AG04449 (cell line): ENCODE measurements at regions not wholly inside any gene's neighbourhood (a gene's known extent, or its start where the extent isn't known, plus 50 kb on each side); places are given as distances from the start of the nearest gene placed in this dataset.

Source experiments
- CTCF ChIA-PET: fragments of 350-600 bp; formaldehyde crosslinking; extraction: SDS; loops from one replicate; lab custom pipeline; 2021; ENCODE audit warnings: antibody characterized with exemption; lab: Yijun Ruan, JAX
- POLR2A ChIA-PET: fragments of 400-600, 350-600 bp; formaldehyde crosslinking; extraction: SDS; loops from one replicate; lab custom pipeline; 2020; ENCODE audit warnings: antibody characterized with exemption, inconsistent platforms; lab: Yijun Ruan, JAX
- DNase-seq: peaks from one replicate; pipeline ENCODE4 v3.0.0-alpha.2; 2010; ENCODE audit warnings: low read depth, low spot score
- H3K4me3 ChIP-seq: 2 replicates; pipeline ENCODE4 v1.5.1; 2011; ENCODE audit warnings: low read depth, mild to moderate bottlenecking, control low read depth, low read length
- TF ChIP-seq, protein P1 (sequence below): IDR thresholded peaks from one replicate; pipeline ENCODE4 v1.5.1; 2011; ENCODE audit warnings: mild to moderate bottlenecking, moderate library complexity, low read length, control low read depth, inconsistent platforms; ENCODE audit not compliant: insufficient read depth; ENCODE audit errors: missing control alignments

DNA sequence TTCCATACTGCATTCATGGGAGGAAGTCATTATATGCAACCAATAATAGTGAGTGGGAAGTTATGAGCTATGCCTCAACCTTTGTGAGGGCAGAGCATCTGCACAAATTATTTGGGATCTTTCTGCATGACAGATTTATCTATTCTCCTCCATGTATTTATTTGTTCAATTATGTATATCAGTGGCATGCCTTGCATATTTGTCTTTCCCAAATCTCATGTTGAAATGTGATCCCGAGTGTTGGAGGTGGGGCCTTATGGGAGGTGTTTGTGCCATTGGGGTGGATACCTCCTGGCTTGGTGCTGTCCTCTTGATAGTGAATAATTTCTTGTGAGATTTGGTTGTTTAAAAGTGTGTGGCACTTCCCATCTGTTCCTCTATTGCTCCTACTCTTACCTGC lies 1246.0 kb upstream of the CITED2 start:
- TF ChIP-seq, protein P1, sequence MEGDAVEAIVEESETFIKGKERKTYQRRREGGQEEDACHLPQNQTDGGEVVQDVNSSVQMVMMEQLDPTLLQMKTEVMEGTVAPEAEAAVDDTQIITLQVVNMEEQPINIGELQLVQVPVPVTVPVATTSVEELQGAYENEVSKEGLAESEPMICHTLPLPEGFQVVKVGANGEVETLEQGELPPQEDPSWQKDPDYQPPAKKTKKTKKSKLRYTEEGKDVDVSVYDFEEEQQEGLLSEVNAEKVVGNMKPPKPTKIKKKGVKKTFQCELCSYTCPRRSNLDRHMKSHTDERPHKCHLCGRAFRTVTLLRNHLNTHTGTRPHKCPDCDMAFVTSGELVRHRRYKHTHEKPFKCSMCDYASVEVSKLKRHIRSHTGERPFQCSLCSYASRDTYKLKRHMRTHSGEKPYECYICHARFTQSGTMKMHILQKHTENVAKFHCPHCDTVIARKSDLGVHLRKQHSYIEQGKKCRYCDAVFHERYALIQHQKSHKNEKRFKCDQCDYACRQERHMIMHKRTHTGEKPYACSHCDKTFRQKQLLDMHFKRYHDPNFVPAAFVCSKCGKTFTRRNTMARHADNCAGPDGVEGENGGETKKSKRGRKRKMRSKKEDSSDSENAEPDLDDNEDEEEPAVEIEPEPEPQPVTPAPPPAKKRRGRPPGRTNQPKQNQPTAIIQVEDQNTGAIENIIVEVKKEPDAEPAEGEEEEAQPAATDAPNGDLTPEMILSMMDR: no peak
- no peak for DNase-seq
- POLR2A ChIA-PET: interaction anchor here (0.6 kb wide), 1 partner anchor 48 kb away, joined by 3 read pairs; no protein-coding TSS in a partner anchor
- no peak overlapping the region for H3K4me3 ChIP-seq
- CTCF ChIA-PET: no interaction called here

DNA sequence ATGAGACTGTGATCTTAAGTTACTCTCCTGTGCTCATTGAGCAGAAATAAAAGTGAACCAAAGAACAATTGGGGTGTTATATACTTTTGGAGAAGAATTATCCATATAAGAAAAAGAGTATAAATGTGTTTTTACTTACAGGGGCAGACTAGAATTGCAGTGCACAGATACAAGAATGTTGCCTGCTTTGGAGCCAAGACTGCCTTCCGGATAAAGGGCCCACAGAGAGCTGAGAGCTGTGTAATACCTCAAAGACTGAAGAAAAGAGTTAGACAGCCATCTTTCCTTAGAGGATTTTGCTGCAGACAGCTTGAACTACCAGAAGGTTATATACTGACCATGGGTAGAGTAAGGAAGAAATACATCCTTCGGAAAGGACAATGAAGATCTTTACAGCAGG lies 1235.5 kb upstream of the CITED2 start:
- H3K4me3 ChIP-seq: no peak overlapping the region
- TF ChIP-seq, protein P1: no peak
- POLR2A ChIA-PET: no interaction called here
- CTCF ChIA-PET: no interaction called here
- no peak for DNase-seq

DNA sequence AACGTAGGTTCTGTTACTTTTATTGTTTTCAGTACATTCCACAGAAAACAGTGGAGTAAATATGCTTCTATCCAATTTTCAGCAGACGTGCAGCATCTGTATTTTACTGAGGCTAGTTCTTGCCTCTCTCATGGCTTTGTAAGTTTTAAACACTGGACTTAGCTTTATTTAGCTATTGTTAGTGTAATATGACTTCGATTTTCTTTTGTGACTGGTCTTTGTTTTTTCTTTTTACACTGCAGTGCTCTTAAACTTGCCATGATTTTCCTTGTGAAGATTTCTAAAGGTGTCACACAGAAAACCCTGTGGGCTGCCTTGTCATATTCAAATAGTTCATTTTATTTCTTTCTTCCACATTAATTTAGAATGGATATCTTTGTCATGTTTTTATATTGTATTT lies 1234.9 kb upstream of the CITED2 start:
- ChIA-PET CTCF (no interaction called here), POLR2A (no interaction called here)
- TF ChIP-seq, protein P1: no peak
- DNase-seq: no peak
- no peak overlapping the region for H3K4me3 ChIP-seq

DNA sequence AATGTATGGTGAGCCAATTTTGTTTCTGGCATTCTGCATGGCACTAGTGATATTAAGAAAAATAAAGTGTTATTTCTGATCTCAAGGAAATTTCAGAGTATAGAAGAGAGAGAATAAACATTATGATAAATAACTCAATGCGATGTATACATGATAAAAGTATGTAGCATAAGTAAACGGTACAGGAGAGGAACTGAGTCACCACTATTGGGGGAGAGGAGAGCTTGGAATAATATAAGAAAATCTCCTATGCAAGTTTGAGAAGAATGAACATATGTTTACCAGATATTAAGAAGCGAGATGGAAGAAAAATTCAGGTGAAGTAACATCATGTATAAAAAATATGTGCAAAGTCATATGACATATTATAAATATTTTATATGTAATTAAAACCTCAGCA lies 1230.3 kb upstream of the CITED2 start:
- ChIA-PET POLR2A (no interaction called here), CTCF (no interaction called here)
- no peak for DNase-seq
- TF ChIP-seq, protein P1: no peak
- H3K4me3 ChIP-seq: no peak overlapping the region

DNA sequence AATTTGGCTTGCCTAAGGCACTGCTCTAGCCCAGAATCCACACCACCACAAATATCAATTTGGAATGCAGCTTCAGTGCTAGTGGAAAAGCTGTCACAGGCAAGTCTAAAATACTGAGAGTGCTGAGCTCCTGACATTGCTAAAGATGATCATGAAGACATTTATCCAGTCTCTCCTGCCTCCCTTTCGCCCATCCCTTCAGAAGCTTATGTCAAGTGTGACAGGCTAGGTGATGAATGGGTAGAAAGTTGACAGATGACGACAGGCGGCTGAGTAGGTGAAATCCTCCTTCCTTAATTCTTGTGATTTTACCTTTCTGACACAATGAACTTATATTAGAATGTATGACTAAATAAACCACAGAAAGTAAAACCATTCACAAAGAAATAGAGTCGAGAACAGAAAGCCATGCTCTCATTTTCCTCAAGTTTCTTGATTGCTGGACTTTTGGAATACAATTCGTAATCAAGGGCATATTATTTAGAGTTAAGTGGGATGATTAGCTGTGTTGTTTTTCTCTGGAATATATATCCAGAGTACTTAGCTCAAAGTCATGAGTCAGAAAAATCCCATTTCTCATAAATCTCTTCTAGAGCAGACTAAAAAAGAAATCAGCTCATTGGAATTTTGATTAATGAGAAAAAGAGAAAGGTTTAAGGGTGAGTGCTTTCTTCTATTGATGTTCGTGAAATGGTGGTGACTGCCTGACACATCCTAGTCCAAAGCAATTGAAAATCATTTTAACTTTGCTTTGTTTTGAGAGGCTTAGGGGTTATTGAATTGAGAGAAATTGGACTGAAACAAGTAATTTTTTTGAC lies 1228.2 kb upstream of the CITED2 start:
- no peak for DNase-seq
- H3K4me3 ChIP-seq: no peak overlapping the region
- TF ChIP-seq, protein P1: no peak
- ChIA-PET CTCF (interaction anchor here (1.0 to 1.3 kb wide), 3 partner anchors 9 to 45 kb away, joined by 3 read pairs; no protein-coding TSS in a partner anchor), POLR2A (no interaction called here)

DNA sequence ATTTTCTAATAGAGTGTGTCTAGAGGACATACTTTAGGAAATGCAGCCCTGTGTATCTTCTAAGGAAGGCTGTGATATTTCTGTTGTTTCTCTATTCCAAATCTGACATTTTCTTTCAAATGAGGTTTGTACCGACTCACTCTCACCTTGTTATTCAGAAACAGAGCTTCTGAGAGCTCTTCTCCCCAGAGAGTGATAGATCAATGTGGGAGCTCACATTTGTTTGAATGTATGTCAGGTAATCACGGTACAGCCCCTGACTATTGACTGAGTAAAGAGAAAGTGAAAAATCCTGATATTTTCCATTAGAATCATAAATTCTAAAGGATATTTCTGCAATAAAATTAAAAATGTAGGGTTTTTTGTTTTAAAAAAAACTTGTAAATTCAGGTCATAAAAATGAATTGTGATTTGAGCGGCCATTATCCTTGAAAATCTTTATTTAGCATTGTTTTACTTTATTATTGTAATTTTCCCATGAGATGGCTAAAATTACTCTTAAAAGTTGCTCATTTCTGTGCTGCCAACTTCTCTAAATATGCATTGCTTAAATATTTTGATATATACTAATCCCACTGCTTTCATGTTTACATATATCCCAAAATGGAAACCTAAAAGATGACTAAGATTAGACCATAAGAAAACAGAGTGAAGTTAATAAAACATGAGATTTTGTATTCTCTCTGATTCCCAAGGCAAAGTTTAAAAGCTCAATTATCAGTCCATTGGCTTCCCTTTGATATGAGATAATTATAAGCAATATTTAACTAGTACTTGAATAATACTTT lies 1226.8 kb upstream of the CITED2 start:
- no peak for DNase-seq
- ChIA-PET POLR2A (no interaction called here), CTCF (interaction anchor here (1.4 kb wide), 1 partner anchor 10 kb away, joined by 4 read pairs; no protein-coding TSS in a partner anchor)
- no peak overlapping the region for H3K4me3 ChIP-seq
- TF ChIP-seq, protein P1: no peak
